ENCODE measurements at regions not wholly inside any gene's neighbourhood (a gene's known extent, or its start where the extent isn't known, plus 50 kb on each side); places are given as distances from the start of the nearest gene placed in this dataset.

- Histone ChIP-seq H3K36me3 (no peaks in the 10 kb centered on the region), H3K4me1 (no peaks in the 10 kb centered on the region), H3K27me3 (no peaks in the 10 kb centered on the region), H3K9me3 (no peaks in the 10 kb centered on the region), H3K27ac (no peak overlapping the region), H3K4me3 (no peak overlapping the region)
- intact Hi-C loops (cut with DNase I; ENCODE audit: low total_unique reads) = no loop called here
- no peak for DNase-seq
- WGBS, 5 donors = 54 to 66% (median 59%) methylated on average over 3 of the region's 3 CpGs
- TF ChIP-seq POLR2AphosphoS5 (IDR thresholded peaks at IDR 0.05) (no peak), POLR2A (IDR thresholded peaks at IDR 0.05) (no peak), EP300 (IDR thresholded peaks at IDR 0.05) (no peak)
- TF ChIP-seq, protein P1, sequence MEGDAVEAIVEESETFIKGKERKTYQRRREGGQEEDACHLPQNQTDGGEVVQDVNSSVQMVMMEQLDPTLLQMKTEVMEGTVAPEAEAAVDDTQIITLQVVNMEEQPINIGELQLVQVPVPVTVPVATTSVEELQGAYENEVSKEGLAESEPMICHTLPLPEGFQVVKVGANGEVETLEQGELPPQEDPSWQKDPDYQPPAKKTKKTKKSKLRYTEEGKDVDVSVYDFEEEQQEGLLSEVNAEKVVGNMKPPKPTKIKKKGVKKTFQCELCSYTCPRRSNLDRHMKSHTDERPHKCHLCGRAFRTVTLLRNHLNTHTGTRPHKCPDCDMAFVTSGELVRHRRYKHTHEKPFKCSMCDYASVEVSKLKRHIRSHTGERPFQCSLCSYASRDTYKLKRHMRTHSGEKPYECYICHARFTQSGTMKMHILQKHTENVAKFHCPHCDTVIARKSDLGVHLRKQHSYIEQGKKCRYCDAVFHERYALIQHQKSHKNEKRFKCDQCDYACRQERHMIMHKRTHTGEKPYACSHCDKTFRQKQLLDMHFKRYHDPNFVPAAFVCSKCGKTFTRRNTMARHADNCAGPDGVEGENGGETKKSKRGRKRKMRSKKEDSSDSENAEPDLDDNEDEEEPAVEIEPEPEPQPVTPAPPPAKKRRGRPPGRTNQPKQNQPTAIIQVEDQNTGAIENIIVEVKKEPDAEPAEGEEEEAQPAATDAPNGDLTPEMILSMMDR (IDR thresholded peaks at IDR 0.05) = no peak
These were observed 355.6 kb downstream of the ETV1 start for GRCh38 chr7:13633857-13634256.

DNA sequence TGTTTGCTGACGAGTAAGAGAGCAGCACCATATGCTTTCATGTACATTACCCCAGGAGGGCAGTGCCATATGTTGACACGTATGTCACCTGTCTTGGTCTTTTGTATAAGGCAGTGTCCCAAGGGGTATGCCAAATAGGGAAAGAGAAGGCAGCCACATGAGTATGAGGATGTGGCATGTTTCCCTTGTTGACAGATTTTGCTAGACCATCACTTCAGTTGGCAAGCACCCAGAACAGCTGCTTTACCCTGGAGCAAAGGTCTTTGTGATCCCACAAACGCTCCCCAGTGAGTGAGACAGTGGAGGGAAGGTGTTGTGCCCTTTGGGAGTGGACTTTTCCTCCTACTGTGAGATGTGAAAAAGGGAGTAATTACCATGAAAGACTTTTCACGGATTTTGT lies 350.1 kb downstream of the ETV1 start:
- Histone ChIP-seq H3K4me3 (no peak overlapping the region), H3K27me3 (no peaks in the 10 kb centered on the region), H3K4me1 (no peaks in the 10 kb centered on the region), H3K36me3 (no peaks in the 10 kb centered on the region), H3K9me3 (no peaks in the 10 kb centered on the region), H3K27ac (no peak overlapping the region)
- DNase-seq = peak in 1 of 2 donors; percentile 3
- TF ChIP-seq, protein P1 (IDR thresholded peaks at IDR 0.05) = no peak
- TF ChIP-seq POLR2AphosphoS5 (IDR thresholded peaks at IDR 0.05) (no peak), EP300 (IDR thresholded peaks at IDR 0.05) (no peak), POLR2A (IDR thresholded peaks at IDR 0.05) (no peak)
- WGBS, 5 donors = 60 to 84% (median 65%) methylated on average over 4 of the region's 4 CpGs
- intact Hi-C loops (cut with DNase I; ENCODE audit: low total_unique reads) = no loop called here

DNA sequence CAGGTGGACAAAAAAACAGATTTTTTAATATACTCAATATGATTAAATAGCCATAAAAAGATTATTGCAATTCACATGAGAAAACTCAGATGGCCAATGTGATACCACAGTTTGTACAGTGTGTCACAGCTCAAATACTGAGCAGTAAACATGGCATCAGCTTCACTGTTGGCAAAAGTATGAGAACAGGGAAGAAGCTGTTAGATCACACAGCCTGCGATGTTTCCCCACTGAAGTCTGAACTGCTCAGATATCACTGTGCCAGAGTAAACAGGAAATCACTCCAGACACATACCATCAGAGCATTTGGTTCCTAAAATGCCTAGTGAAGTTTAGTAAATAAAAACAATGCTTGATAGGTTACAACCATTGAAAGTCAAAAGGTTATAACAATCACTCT lies 347.8 kb downstream of the ETV1 start:
- no peaks in the 10 kb centered on the region for H3K9me3 ChIP-seq
- intact Hi-C loops (cut with DNase I; ENCODE audit: low total_unique reads) = no loop called here
- no peak for TF ChIP-seq POLR2AphosphoS5 (IDR thresholded peaks at IDR 0.05)
- no peak for TF ChIP-seq EP300 (IDR thresholded peaks at IDR 0.05)
- TF ChIP-seq, protein P1 (IDR thresholded peaks at IDR 0.05) = no peak
- no peak for TF ChIP-seq POLR2A (IDR thresholded peaks at IDR 0.05)
- H3K27me3 ChIP-seq = no peaks in the 10 kb centered on the region
- WGBS, 5 donors = 5 to 19% (median 16%) methylated on average over 1 of the region's 1 CpG
- H3K36me3 ChIP-seq = no peaks in the 10 kb centered on the region
- H3K4me1 ChIP-seq = no peaks in the 10 kb centered on the region
- H3K4me3 ChIP-seq = no peak overlapping the region
- peak in 1 of 2 donors; percentile 17 for DNase-seq
- H3K27ac ChIP-seq = no peak overlapping the region

DNA sequence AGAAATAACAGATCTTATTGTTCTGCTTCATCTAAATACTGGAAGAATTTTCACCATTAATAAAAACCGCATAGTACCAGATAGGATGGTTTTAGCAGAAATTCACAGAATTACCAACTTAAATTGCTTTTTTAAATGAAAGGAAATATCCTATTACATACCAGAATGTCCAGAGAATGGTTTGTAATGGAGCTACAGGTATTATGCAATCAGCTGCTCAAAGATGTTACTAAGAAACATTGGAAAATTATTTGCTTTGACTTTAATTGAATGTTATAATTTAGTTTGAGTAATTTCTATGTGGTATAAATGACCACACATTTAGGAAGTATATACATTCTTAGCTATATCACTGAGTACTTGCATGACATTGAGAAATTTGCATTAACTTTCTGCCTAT lies 338.3 kb downstream of the ETV1 start:
- no peaks in the 10 kb centered on the region for H3K36me3 ChIP-seq
- no peak for DNase-seq
- TF ChIP-seq POLR2AphosphoS5 (IDR thresholded peaks at IDR 0.05) (no peak), POLR2A (IDR thresholded peaks at IDR 0.05) (no peak), EP300 (IDR thresholded peaks at IDR 0.05) (no peak)
- TF ChIP-seq, protein P1 (IDR thresholded peaks at IDR 0.05) = no peak
- no peak overlapping the region for H3K4me3 ChIP-seq
- H3K4me1 ChIP-seq = no peaks in the 10 kb centered on the region
- intact Hi-C loops (cut with DNase I; ENCODE audit: low total_unique reads) = no loop called here
- H3K27ac ChIP-seq = no peak overlapping the region
- WGBS, 5 donors = 76 to 91% (median 79%) methylated on average over 1 of the region's 1 CpG
- H3K27me3 ChIP-seq = no peaks in the 10 kb centered on the region
- H3K9me3 ChIP-seq = no peaks in the 10 kb centered on the region

Measured in stomach (tissue), 8 donors.